GM06990 (cell line): ENCODE measurements at regions not wholly inside any gene's neighbourhood (a gene's known extent, or its start where the extent isn't known, plus 50 kb on each side); places are given as distances from the start of the nearest gene placed in this dataset.

Experiments
- DNase-seq: peaks from one replicate; pipeline ENCODE4 v3.0.0-alpha.2; 2011; ENCODE audit not compliant: insufficient read length; ENCODE audit errors: extremely low read depth
- H3K27me3 ChIP-seq: replicated peaks from 2 replicates; pipeline ENCODE4 v1.6.0; 2011; ENCODE audit warnings: low read length; ENCODE audit not compliant: control insufficient read depth, insufficient read depth
- H3K36me3 ChIP-seq: 2 replicates; pipeline ENCODE4 v1.5.1; 2011; ENCODE audit warnings: low read length; ENCODE audit not compliant: control insufficient read depth, insufficient read depth
- H3K4me3 ChIP-seq: replicated peaks from 2 replicates; pipeline ENCODE4 v1.5.1; 2011; ENCODE audit warnings: low read depth, mild to moderate bottlenecking, control low read depth, low read length
- CTCF ChIP-seq: IDR thresholded peaks from 2 replicates; pipeline ENCODE4 v1.5.1; 2011; ENCODE audit warnings: low read length, control low read depth, mild to moderate bottlenecking, inconsistent platforms; ENCODE audit not compliant: insufficient read depth, poor library complexity, severe bottlenecking

DNA sequence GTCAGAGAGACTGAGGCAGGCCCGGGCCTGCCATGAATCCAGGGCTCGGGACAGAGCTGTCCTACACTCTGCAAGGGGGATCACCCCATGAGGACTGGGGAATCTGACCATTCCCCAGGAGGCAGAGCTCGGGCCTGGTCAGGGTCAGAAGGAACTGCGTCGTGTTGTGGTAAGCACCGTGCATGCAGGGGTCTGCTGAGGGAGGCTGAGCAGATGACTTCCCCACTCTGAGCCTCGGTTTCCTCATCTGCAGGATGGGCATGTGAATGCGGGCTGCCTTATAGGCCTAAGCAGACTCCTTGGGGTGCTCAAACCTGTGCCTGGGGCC is 61.6 kb upstream of the IQSEC1 start:
- no peak overlapping the region for H3K4me3 ChIP-seq
- H3K27me3 ChIP-seq, result no peaks in the 10 kb centered on the region; the same call in none of the 2 replicates
- TF ChIP-seq CTCF, result no peak
- DNase-seq, result no peak
- no peaks in the 10 kb centered on the region for H3K36me3 ChIP-seq

DNA sequence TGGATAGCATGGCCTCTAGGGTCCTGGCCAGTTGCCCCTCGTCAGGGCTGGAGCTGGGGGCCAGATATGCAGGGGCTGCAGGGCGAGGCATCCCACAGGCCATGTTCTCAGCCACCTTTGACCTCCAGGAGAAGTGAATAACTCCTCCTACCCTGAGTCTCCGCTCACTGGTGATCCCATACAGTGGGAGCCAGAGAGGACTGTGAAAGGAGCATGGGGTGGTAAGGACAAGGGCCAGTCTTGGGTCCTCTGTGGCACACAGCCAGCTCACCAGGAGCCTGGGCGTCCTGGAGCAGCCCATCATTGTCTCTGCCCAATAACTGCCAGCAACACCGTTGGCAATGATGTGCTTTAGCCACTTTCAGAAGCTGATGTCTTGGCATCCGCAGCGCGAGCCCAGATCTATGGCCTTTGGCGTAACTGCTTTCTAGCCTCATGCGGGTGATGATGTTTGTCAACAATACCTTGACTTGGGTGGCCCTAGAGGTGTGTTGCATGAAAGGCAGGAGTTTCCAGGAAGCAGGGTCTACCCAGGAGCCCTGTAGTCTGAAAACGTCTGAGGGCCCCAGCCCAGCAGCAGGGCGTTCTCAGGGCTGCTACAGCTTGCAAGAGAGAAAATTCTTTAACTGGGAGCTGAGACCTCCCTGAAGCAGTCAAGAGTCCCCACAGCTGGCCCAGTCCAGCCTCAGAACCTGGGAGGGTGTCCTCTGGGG is 61.1 kb upstream of the IQSEC1 start:
- no peak for DNase-seq

GRCh38 chr3:13133471-13133981 is 60.3 kb upstream of the IQSEC1 start:
- Histone ChIP-seq H3K27me3 (no peaks in the 10 kb centered on the region; the same call in none of the 2 replicates), H3K4me3 (no peak overlapping the region), H3K36me3 (no peaks in the 10 kb centered on the region)
- DNase-seq, result no peak
- no peak for TF ChIP-seq CTCF

More for the DNA sequence above, 61.1 kb upstream of the IQSEC1 start:
- no peaks in the 10 kb centered on the region for H3K36me3 ChIP-seq
- H3K27me3 ChIP-seq, result no peaks in the 10 kb centered on the region; the same call in none of the 2 replicates
- no peak for TF ChIP-seq CTCF
- no peak overlapping the region for H3K4me3 ChIP-seq

- Histone ChIP-seq H3K36me3 (no peaks in the 10 kb centered on the region), H3K4me3 (no peak overlapping the region), H3K27me3 (no peaks in the 10 kb centered on the region; the same call in none of the 2 replicates)
- no peak for DNase-seq
- no peak for TF ChIP-seq CTCF
These were observed 59.6 kb upstream of the IQSEC1 start for GRCh38 chr3:13132731-13133410.

DNA sequence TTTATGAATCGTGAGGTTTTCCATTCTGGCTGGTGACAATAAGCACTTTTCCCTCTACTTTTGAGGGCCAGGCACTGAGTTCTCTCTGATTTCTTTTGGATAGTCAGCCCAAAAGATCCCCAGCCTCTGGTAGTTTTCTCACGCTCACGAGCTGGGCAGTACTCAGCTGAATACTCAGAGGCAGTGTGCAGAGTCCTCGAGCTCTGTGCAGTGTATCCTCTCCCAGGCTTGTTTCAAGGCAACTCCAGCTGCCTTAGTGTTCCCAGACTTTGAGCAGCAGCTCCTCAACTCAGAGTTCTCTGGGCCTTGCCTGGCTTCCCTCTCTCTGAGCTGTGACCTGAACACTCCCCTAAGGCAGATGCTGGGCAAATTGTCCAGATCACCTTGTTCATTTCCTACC is 59.1 kb upstream of the IQSEC1 start:
- H3K4me3 ChIP-seq, result no peak overlapping the region
- TF ChIP-seq CTCF, result no peak
- DNase-seq, result no peak
- H3K36me3 ChIP-seq, result no peaks in the 10 kb centered on the region
- H3K27me3 ChIP-seq, result no peaks in the 10 kb centered on the region; the same call in none of the 2 replicates
